GM12865 (cell line): ENCODE measurements at regions not wholly inside any gene's neighbourhood (a gene's known extent, or its start where the extent isn't known, plus 50 kb on each side); places are given as distances from the start of the nearest gene placed in this dataset.

ENCODE experiments used
- DNase-seq: peaks from one replicate; pipeline ENCODE4 v3.0.0; 2010; ENCODE audit warnings: low read depth
- H3K4me3 ChIP-seq: 2 replicates; pipeline ENCODE4 v1.5.1; 2011; ENCODE audit warnings: mild to moderate bottlenecking, low read depth, low read length, control low read depth
- CTCF ChIP-seq: IDR thresholded peaks from 2 replicates; pipeline ENCODE4 v1.5.1; 2011; ENCODE audit warnings: low read length, control low read depth, low read depth, inconsistent platforms; ENCODE audit not compliant: insufficient read depth; ENCODE audit errors: missing control alignments

GRCh38 chr13:39272994-39273393 is 234.7 kb downstream of the NHLRC3 start:
- TF ChIP-seq CTCF = no peak
- no peak for DNase-seq
- H3K4me3 ChIP-seq = no peak overlapping the region

GRCh38 chr13:39273953-39274738 is 235.9 kb downstream of the NHLRC3 start:
- DNase-seq = peak; percentile 41
- no peak overlapping the region for H3K4me3 ChIP-seq
- peak; percentile 42 for TF ChIP-seq CTCF

GRCh38 chr13:39274739-39275325 is 236.6 kb downstream of the NHLRC3 start:
- no peak for TF ChIP-seq CTCF
- no peak for DNase-seq
- H3K4me3 ChIP-seq = no peak overlapping the region

GRCh38 chr13:39279077-39279476 is 240.8 kb downstream of the NHLRC3 start:
- DNase-seq = no peak
- H3K4me3 ChIP-seq = no peak overlapping the region
- TF ChIP-seq CTCF = no peak

- no peak for DNase-seq
- no peak overlapping the region for H3K4me3 ChIP-seq
- no peak for TF ChIP-seq CTCF
Observed at GRCh38 chr13:39281539-39282150, 243.4 kb downstream of the NHLRC3 start.

GRCh38 chr13:39282400-39282972 is 244.2 kb downstream of the NHLRC3 start:
- DNase-seq = peak; percentile 49
- no peak for TF ChIP-seq CTCF
- H3K4me3 ChIP-seq = no peak overlapping the region
